ENCODE measurements at regions not wholly inside any gene's neighbourhood (a gene's known extent, or its start where the extent isn't known, plus 50 kb on each side); places are given as distances from the start of the nearest gene placed in this dataset.
"Not testable (repeated sequence)": the region's sequence is repeated elsewhere in the genome, so short reads cannot be mapped to it uniquely, and the experiment has no call there.

DNA sequence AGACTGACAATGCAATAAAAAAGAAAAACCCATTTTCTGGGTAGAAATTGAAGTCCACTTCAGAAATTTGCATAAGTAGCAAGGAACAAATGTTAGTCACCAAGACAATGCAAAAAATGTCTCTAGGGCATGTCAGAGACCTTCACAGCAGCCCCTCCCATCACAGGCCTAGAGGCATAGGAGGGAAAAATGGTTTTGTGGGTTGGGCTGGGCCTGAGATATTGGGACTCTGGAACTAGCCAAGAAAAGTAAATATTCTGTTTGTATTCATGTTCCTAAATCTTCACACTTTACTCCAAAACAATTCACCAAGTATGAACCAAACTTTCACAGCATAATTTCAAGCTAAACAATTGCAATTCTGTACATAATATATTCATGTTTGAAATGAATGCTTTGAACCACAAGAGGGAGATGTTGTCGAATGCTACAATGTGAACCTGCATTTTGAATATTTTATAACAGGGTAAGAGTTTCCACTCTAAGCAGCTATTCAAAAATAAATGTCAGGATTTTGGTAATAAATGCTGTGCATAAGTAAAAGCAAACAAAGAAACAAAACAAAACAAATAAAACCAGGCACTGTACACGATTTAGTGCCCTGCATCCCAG, 429.2 kb downstream of the OTOL1 start:
- no peak for DNase-seq

DNA sequence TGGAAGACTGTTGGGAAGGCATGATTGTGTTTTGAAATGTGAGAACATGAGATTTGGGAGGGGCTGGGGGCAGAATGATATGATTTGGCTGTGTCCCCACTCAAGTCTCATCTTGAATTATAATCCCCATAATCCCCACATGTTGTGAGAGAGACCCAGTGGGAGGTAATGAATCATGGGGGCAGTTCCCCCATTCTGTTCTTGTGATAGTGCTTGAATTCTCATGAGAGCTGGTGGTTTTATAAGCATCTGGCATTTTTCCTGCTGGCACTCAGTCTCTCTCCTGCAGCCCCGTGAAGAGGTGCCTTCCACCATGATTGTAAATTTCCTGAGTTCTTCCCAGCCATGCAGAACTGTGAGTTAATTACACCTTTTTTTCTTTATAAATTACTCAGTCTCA, 430.5 kb downstream of the OTOL1 start:
- no peak for DNase-seq

- DNase-seq = no peak
These were observed 443.5 kb downstream of the OTOL1 start for GRCh38 chr3:161939918-161940620.

DNA sequence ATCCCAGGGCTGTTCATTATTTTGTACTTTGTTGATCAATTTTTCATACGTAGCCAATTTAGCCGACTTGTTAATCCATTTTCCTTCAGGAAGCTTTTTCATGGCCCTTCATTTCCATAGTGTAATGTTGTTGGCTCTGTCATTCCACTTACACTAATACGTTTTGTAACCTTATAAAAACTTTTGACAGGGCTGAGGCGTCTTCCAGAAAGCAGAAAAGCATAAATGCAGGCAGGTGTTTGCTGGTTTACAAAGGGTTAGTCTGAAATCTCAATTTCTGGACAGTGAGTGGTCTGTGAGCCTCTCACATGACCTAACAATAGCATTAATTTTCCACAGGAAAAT, 444.0 kb downstream of the OTOL1 start:
- DNase-seq = no peak

GRCh38 chr3:161941891-161942290, 445.3 kb downstream of the OTOL1 start:
- no peak for DNase-seq

DNA sequence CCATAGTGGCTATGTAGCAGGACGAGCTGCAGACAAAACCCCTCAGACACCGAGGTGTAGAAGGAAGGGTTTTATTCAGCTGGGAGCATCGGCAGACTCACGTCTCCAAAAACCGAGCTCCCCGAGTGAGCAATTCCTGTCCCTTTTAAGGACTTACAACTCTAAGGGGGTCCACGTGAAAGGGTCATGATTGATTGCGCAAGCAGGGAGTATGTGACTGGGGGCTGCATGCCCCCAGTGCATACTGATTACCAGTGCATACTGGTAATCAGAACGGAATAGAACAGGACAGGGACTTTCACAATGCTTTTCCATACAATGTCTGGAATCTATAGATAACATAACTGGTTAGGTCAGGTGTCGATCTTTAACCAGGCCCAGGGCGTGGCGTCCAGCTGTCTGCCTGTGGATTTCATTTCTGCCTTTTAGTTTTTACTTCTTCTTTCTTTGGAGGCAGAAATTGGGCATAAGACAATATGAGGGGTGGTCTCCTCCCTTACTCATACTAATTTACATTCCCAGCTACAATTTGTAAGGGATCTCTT, 447.3 kb downstream of the OTOL1 start:
- not testable (repeated sequence) for DNase-seq

DNA sequence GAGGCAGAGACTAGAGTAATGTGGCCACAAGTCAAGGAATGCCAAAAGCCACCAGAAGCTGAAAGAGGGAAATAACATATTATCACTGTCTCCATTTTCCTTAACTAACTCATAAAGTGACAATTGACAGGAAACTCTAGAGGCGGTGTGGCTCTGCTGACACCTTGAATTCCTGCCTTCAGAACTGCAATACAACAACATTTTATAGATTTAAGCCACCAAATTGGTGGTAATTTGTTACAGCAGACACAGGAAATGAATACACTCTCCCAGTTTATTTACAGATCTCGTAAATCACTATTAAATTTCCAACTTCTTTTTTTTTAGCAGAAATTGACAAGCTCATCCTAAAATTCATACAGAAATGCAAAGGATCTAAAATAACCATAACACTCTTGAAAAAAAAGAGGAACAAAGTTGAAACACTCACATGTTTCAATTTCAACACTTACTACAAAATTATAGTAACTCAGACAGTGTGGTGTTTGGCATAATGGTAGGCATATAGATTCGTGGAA, 449.9 kb downstream of the OTOL1 start:
- no peak for DNase-seq

- DNase-seq = no peak
These were observed 453.8 kb downstream of the OTOL1 start for GRCh38 chr3:161950318-161950868.

- no peak for DNase-seq
These were observed 460.9 kb downstream of the OTOL1 start for GRCh38 chr3:161957467-161957866.

DNA sequence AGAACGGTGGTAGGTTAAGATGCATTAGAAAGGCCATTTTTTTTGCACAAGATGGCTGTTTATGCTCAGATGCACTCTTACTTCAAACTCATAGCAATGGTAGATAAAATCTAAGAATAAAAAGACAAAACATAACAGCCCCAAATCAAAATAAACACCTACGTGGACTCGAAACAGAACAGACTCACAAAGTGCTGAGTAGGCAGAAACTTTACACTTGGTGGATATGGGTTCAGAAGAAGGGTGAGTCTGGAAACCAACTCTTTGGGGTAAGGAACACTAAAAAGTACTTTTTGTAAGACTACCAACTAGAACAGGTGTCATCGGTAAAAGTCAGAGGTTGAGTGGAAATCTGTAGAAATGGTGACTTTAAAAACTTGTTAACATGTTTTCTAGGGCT, 468.2 kb downstream of the OTOL1 start:
- DNase-seq = no peak

GRCh38 chr3:161969867-161970266, 473.3 kb downstream of the OTOL1 start:
- DNase-seq = no peak

DNA sequence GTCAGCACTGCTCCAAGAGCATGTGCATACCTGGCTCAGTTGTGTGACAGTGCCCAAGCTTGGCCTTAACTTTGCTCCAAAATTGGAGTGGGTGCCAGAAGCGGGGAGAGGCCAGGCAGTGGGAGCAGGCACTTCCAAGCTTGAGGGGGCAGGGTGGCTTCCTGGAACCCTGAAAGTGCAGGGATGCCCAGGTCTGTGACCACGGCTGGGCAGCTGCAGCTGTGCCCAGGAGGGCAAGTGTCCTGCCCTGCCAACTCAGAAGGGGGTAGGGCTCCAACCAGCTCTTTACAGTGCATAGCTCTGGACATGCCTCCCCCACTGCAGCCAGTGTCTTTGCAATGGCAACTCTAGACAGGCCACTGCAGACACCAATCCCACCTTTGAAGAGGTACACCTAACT, 478.6 kb downstream of the OTOL1 start:
- no peak for DNase-seq

GRCh38 chr3:161977063-161977462, 480.5 kb downstream of the OTOL1 start:
- DNase-seq = no peak

DNA sequence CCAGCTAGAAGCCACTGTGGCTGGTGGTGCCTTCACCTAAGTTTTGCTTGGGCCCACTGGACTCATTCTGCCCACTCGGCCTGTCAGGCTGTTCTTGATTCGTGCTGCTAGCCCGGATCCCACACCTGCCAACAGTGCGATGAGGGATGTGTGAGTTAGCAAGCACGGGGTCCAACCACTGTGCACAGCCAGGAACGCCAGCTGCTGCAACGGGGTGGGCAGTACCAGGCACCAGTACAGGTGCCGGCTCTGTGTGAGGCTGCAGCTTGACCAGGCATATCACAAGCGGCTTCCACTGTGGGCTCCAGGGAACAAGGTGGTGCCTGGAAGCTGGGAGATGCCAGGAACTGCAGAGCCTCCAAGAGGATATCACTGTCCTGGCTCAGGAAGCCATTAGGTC, 481.2 kb downstream of the OTOL1 start:
- no peak for DNase-seq

DNA sequence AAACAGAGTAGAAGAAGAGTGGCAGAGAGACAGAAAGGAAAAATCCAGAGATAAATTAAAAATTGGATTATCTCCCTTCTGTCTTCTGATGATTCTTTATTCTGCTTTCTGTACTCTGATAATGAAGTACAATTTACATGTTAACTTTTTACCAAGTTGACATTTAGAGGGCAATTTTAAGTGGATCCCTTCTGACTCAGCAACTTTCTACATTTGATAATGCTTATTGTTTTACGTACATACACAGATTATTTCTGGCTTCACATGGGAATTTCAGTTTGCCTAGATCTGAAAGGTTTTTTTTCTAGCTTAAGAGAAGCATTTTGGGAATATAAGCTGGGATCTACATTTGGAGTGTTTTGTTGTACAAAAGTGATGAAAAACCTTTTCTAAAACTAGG, 491.3 kb downstream of the OTOL1 start:
- no peak for DNase-seq

GRCh38 chr3:161989012-161989411, 492.4 kb downstream of the OTOL1 start:
- no peak for DNase-seq

GRCh38 chr3:161990036-161990435, 493.4 kb downstream of the OTOL1 start:
- DNase-seq = no peak

- no peak for DNase-seq
These were observed 495.4 kb downstream of the OTOL1 start for GRCh38 chr3:161991901-161992540.

- DNase-seq = no peak
These were observed 503.2 kb downstream of the OTOL1 start for GRCh38 chr3:161999846-162000245.

- DNase-seq = no peak
These were observed 511.1 kb downstream of the OTOL1 start for GRCh38 chr3:162007722-162008121.

DNA sequence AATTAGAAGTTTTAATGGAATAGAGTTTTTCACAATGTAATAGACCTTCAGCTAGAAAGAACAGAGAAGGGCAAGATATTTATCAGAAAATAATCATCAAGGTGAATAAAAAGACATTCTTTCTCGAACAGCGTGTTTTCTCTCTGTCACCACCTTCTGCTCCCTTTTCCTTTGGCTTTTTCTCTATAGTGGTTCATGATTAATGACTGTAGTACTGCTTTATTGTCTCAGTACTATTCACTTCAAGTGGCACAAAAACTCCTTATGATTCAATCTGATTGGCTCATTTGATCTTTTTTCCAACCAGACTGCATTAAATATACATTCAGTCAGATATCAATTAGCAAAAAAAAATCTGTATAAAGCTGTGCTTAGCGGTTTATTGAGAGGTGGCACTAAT, 516.0 kb downstream of the OTOL1 start:
- no peak for DNase-seq

DNA sequence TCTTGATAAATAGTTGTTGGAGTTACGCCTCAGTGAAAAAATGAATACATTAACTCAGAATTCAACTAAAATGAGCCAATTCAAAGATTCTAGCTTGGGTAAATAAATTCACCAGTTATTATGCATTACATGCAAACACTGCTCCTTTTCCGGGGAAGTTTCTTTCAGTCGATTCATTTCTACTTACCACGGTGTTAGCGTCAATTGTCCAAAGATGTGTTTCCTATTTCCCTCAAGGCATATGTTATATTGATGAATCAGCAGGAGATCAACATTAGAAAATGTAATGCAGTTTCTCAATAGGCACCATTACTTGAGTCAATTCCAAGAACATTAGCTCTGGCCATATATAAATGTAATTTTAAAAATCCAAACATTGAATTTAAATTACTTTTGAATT, 517.7 kb downstream of the OTOL1 start:
- no peak for DNase-seq

- no peak for DNase-seq
These were observed 519.2 kb downstream of the OTOL1 start for GRCh38 chr3:162015856-162016255.

DNA sequence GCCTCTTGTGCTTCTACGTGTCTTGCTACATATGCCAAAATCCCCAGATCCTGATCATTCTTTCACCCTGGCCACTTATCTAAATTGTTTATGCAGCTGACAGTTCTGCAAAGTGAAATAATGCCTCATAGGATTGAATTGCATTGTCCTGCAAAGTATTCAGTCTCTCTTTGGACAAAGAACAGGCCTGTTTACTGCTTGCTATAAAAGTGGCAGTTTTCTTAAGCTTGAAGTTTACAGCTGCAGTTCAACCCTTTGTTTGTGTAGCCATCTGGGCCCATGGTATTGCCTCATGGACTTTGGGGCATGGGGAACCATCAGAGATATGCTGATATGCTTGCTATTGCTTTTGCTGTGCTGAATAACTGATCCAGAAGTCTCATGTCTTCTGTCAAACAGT, 523.2 kb downstream of the OTOL1 start:
- no peak for DNase-seq

Data from activated CD4-positive, alpha-beta T cell treated with anti-CD3 and anti-CD28 coated beads, Interleukin-2, Interleukin-6, amounts not matched to agents 100 ng/mL and 50 ng/mL, durations not matched to agents 16 hours and 8 hours (primary cell).